Lower leg skin (tissue), 3 donors: ENCODE measurements at regions not wholly inside any gene's neighbourhood (a gene's known extent, or its start where the extent isn't known, plus 50 kb on each side); places are given as distances from the start of the nearest gene placed in this dataset.

Source experiments
- POLR2A ChIP-seq, 2 donors: fragments of 450-650 bp; IDR thresholded peaks; one replicate each; pipeline ENCODE4 v1.6.1; 2016 to 2017; ENCODE audit warnings: antibody characterized with exemption in 2 of 2, mild to moderate bottlenecking in 1 of 2, moderate library complexity in 1 of 2
- TF ChIP-seq, protein P1 (sequence below), 3 donors: fragments of 450-650 bp; IDR thresholded peaks; one replicate each; pipeline ENCODE4 v1.5.1; 2016; ENCODE audit warnings: antibody characterized with exemption in 3 of 3, mild to moderate bottlenecking in 3 of 3, moderate library complexity in 2 of 3

DNA sequence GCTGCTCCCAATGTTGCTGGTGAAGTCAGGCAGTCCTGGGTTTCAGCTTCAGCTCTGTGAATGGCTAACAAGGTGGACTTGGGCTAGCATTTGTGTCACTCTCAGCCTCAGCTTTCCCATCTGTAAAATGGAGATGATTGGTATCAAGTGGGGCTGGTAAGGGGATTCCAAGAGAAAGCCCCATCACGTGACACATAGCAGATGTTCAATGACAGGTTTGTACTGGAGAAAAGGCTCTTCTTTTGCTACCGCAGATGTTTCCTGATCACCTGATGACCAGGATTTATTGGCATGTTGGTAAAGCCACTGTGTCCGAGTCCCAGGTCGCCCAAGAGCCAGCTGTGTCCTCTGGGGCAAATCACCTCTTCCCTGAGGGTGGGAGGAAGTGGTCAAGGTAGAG, 335.0 kb downstream of the MATN1 start:
- TF ChIP-seq POLR2A (IDR thresholded peaks at IDR 0.05): no peak
- TF ChIP-seq, protein P1, sequence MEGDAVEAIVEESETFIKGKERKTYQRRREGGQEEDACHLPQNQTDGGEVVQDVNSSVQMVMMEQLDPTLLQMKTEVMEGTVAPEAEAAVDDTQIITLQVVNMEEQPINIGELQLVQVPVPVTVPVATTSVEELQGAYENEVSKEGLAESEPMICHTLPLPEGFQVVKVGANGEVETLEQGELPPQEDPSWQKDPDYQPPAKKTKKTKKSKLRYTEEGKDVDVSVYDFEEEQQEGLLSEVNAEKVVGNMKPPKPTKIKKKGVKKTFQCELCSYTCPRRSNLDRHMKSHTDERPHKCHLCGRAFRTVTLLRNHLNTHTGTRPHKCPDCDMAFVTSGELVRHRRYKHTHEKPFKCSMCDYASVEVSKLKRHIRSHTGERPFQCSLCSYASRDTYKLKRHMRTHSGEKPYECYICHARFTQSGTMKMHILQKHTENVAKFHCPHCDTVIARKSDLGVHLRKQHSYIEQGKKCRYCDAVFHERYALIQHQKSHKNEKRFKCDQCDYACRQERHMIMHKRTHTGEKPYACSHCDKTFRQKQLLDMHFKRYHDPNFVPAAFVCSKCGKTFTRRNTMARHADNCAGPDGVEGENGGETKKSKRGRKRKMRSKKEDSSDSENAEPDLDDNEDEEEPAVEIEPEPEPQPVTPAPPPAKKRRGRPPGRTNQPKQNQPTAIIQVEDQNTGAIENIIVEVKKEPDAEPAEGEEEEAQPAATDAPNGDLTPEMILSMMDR (IDR thresholded peaks at IDR 0.05): no peak
